H9 (cell line): ENCODE measurements at regions not wholly inside any gene's neighbourhood (a gene's known extent, or its start where the extent isn't known, plus 50 kb on each side); places are given as distances from the start of the nearest gene placed in this dataset.

Experiments
- DNase-seq: peaks from one replicate; pipeline ENCODE4 v3.0.0-alpha.2; 2017
- H2AFZ ChIP-seq: one replicate; pipeline ENCODE4 v1.6.1; 2013; ENCODE audit warnings: mild to moderate bottlenecking, low read length, control low read depth, moderate library complexity
- H2AK5ac ChIP-seq: 2 replicates; pipeline ENCODE4 v1.6.1; 2013; ENCODE audit warnings: low read length, control low read depth, mixed read lengths; ENCODE audit not compliant: insufficient read length
- H2BK120ac ChIP-seq: one replicate; pipeline ENCODE4 v1.6.1; 2013; ENCODE audit warnings: low read depth, mild to moderate bottlenecking, low read length, control low read depth, inconsistent platforms; ENCODE audit not compliant: poor library complexity, severe bottlenecking
- H2BK12ac ChIP-seq: 2 replicates; pipeline ENCODE4 v1.6.1; 2013; ENCODE audit warnings: low read length, control low read depth, mixed read lengths, low read depth; ENCODE audit not compliant: insufficient read length
- H2BK15ac ChIP-seq: 2 replicates; pipeline ENCODE4 v1.6.1; 2013; ENCODE audit warnings: low read depth, low read length, control low read depth
- H2BK20ac ChIP-seq: one replicate; pipeline ENCODE4 v1.6.1; 2013; ENCODE audit warnings: low read depth, mild to moderate bottlenecking, low read length, control low read depth, inconsistent platforms; ENCODE audit not compliant: poor library complexity, severe bottlenecking
- H2BK5ac ChIP-seq: 2 replicates; pipeline ENCODE4 v1.6.1; 2013; ENCODE audit warnings: low read length, control low read depth, mixed read lengths; ENCODE audit not compliant: insufficient read length
- H3K14ac ChIP-seq: 2 replicates; pipeline ENCODE4 v1.6.1; 2013; ENCODE audit warnings: low read length, control low read depth; ENCODE audit not compliant: insufficient read depth
- H3K18ac ChIP-seq: 2 replicates; pipeline ENCODE4 v1.6.1; 2013; ENCODE audit warnings: low read depth, mild to moderate bottlenecking, mixed read lengths, low read length, control low read depth; ENCODE audit not compliant: insufficient read length
- H3K23ac ChIP-seq: 2 replicates; pipeline ENCODE4 v1.6.1; 2013; ENCODE audit warnings: low read length, control low read depth, mixed read lengths, low read depth; ENCODE audit not compliant: insufficient read length
- H3K23me2 ChIP-seq: 2 replicates; pipeline ENCODE4 v1.6.1; 2013; ENCODE audit warnings: low read depth, mild to moderate bottlenecking, mixed read lengths, low read length, control low read depth; ENCODE audit not compliant: insufficient read length, poor library complexity, severe bottlenecking
- H3K27ac ChIP-seq: 2 replicates; pipeline ENCODE4 v1.5.1; 2013; ENCODE audit warnings: low read length, control low read depth, mixed read lengths, low read depth; ENCODE audit not compliant: insufficient read length
- H3K27me3 ChIP-seq: 2 replicates; pipeline ENCODE4 v1.6.1; 2013; ENCODE audit warnings: low read length, control low read depth, inconsistent platforms; ENCODE audit not compliant: insufficient read depth
- H3K4ac ChIP-seq: 2 replicates; pipeline ENCODE4 v1.6.1; 2013; ENCODE audit warnings: low read depth, mild to moderate bottlenecking, control low read depth, inconsistent platforms, low read length, moderate library complexity
- H3K4me1 ChIP-seq: 2 replicates; pipeline ENCODE4 v1.6.1; 2013; ENCODE audit warnings: low read length, control low read depth, inconsistent platforms; ENCODE audit not compliant: insufficient read depth
- H3K4me2 ChIP-seq: 2 replicates; pipeline ENCODE4 v1.6.1; 2013; ENCODE audit warnings: low read length, control low read depth, mixed read lengths; ENCODE audit not compliant: insufficient read length, insufficient read depth
- H3K56ac ChIP-seq: 2 replicates; pipeline ENCODE4 v1.6.1; 2013; ENCODE audit warnings: low read depth, mild to moderate bottlenecking, mixed read lengths, low read length, control low read depth; ENCODE audit not compliant: insufficient read length
- H3K79me1 ChIP-seq: 2 replicates; pipeline ENCODE4 v1.6.1; 2013; ENCODE audit warnings: low read depth, mild to moderate bottlenecking, moderate library complexity, low read length, control low read depth, inconsistent platforms; ENCODE audit not compliant: insufficient read depth, poor library complexity, severe bottlenecking
- H3K79me2 ChIP-seq: 2 replicates; pipeline ENCODE4 v1.6.1; 2013; ENCODE audit warnings: low read length, control low read depth, inconsistent platforms; ENCODE audit not compliant: insufficient read depth
- H3K9ac ChIP-seq: 2 replicates; pipeline ENCODE4 v1.6.1; 2013; ENCODE audit warnings: low read length, control low read depth, mixed read lengths; ENCODE audit not compliant: insufficient read length; ENCODE audit errors: extremely low read depth
- H3K9me3 ChIP-seq: one replicate; pipeline ENCODE4 v1.6.1; 2013; ENCODE audit warnings: low read depth, low read length, inconsistent platforms; ENCODE audit not compliant: control insufficient read depth
- H3T11ph ChIP-seq: one replicate; pipeline ENCODE4 v1.6.1; 2013; ENCODE audit warnings: mild to moderate bottlenecking, low read length, control low read depth, inconsistent platforms
- H4K20me1 ChIP-seq: one replicate; pipeline ENCODE4 v1.6.1; 2013; ENCODE audit not compliant: control insufficient read depth, insufficient read length, insufficient read depth
- H4K5ac ChIP-seq: 2 replicates; pipeline ENCODE4 v1.6.1; 2013; ENCODE audit warnings: low read depth, mild to moderate bottlenecking, mixed read lengths, low read length, control low read depth; ENCODE audit not compliant: insufficient read length
- H4K8ac ChIP-seq: replicated peaks from 2 replicates; pipeline ENCODE4 v1.6.1; 2013; ENCODE audit warnings: low read length, control low read depth, mixed read lengths, low read depth; ENCODE audit not compliant: insufficient read length
- H4K91ac ChIP-seq: 2 replicates; pipeline ENCODE4 v1.6.1; 2013; ENCODE audit warnings: low read depth, mild to moderate bottlenecking, moderate library complexity, mixed read lengths, low read length, control low read depth; ENCODE audit not compliant: insufficient read length
- H3K27ac Mint-ChIP-seq, 3 experiments: 2 replicates in 2 of 3; 3 replicates in 1 of 3; pipeline ENCODE4 v1.8.0; 2020 to 2021; ENCODE audit warnings: mixed read lengths in 3 of 3, mild to moderate bottlenecking in 1 of 3, moderate library complexity in 1 of 3
- H3K27me3 Mint-ChIP-seq: 2 replicates; pipeline ENCODE4 v1.8.0; 2021; ENCODE audit warnings: low read depth, mild to moderate bottlenecking, moderate library complexity, mixed read lengths
- H3K36me3 Mint-ChIP-seq, 3 experiments: 2 replicates in 2 of 3; 3 replicates in 1 of 3; pipeline ENCODE4 v1.8.0; 2020 to 2021; ENCODE audit warnings: low read depth in 3 of 3, mixed read lengths in 3 of 3; ENCODE audit not compliant: insufficient read depth in 1 of 3
- H3K4me1 Mint-ChIP-seq, 2 experiments: 2 replicates each; pipeline ENCODE4 v1.8.0; 2020; ENCODE audit warnings: mixed read lengths in 2 of 2
- H3K4me3 Mint-ChIP-seq, 2 experiments: 2 replicates in 1 of 2; 3 replicates in 1 of 2; pipeline ENCODE4 v1.8.0; 2020 to 2021; ENCODE audit warnings: mild to moderate bottlenecking in 2 of 2, mixed read lengths in 2 of 2, moderate library complexity in 1 of 2
- H3K9me3 Mint-ChIP-seq, 2 experiments: 2 replicates in 1 of 2; 3 replicates in 1 of 2; pipeline ENCODE4 v1.8.0; 2020; ENCODE audit warnings: mild to moderate bottlenecking in 2 of 2, mixed read lengths in 2 of 2, moderate library complexity in 1 of 2
- WGBS: extraction: QIAGEN DNeasy Blood & Tissue Kit; methylation state at CpG from one replicate; pipeline ENCODE4 v1.1.7; 2013; ENCODE audit warnings: missing lambda C conversion rate, low lambda C conversion rate, mixed read lengths; ENCODE audit not compliant: insufficient read length; ENCODE audit errors: extremely low coverage; 5-methylcytosine and 5-hydroxymethylcytosine counted together
- TF ChIP-seq, protein P1 (sequence below): fragments of 200-600 bp; sonication (generic); conservative IDR thresholded peaks from 3 replicates; pipeline ENCODE4 v1.8.0; 2021; ENCODE audit warnings: antibody characterized with exemption, mild to moderate bottlenecking

DNA sequence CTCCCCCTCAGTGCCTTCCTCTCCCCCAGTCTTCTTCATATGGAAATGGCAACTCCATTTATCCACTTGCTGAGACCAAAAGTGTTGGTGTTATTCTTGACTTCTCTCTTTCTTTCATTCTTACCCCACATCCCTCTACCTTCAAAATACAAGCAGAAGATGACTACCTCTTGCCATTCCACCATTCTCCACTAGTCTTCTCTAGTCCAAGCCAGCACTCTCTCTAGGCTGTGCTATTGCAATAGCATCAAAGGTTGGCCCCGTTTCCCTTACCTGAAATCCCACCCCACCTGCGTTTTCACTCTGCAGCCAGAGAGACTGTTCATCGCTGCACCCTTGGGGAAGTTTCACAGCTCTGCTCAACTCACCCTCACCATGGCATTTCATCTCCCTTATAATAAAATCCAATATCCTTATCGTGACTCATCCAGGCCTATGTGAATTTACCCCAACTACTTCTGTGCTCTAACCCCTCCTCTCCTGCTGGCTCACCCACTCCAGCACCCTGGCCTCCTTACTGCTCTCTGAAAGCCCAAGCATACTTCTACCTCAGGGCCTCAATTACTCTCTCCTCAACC, 109.1 kb downstream of the LSM5 start:
- WGBS = no CpG with 5 or more reads among the region's 4 CpGs
- Mint-ChIP-seq H3K27me3 (peaks cover 18% of the 10 kb centered on the region), H3K36me3 (no peaks in the 10 kb centered on the region), H3K4me1 (peaks cover 5 to 14% of the 10 kb centered on the region in 2 experiments), H3K4me3 (no peak overlapping the region), H3K27ac (no peak overlapping the region), H3K9me3 (no peaks in the 10 kb centered on the region)
- Histone ChIP-seq H3K79me2 (no peaks in the 10 kb centered on the region), H2AFZ (no peak overlapping the region), H3K23me2 (no peaks in the 10 kb centered on the region), H3K14ac (no peak overlapping the region), H4K8ac (no peak overlapping the region), H3T11ph (no peak overlapping the region), H3K4ac (no peak overlapping the region), H3K9me3 (no peaks in the 10 kb centered on the region), H3K9ac (no peak overlapping the region), H2AK5ac (no peak overlapping the region), H3K4me1 (no peaks in the 10 kb centered on the region), H2BK15ac (no peak overlapping the region), H3K23ac (no peak overlapping the region), H2BK120ac (no peak overlapping the region), H3K27ac (no peak overlapping the region), H3K18ac (no peak overlapping the region), H4K20me1 (no peaks in the 10 kb centered on the region), H4K91ac (no peak overlapping the region), H4K5ac (no peak overlapping the region), H2BK5ac (no peak overlapping the region), H3K79me1 (no peaks in the 10 kb centered on the region), H3K4me2 (no peak overlapping the region), H2BK12ac (no peak overlapping the region), H3K27me3 (no peaks in the 10 kb centered on the region), H2BK20ac (no peak overlapping the region), H3K56ac (no peak overlapping the region)
- DNase-seq = no peak
- TF ChIP-seq, protein P1, sequence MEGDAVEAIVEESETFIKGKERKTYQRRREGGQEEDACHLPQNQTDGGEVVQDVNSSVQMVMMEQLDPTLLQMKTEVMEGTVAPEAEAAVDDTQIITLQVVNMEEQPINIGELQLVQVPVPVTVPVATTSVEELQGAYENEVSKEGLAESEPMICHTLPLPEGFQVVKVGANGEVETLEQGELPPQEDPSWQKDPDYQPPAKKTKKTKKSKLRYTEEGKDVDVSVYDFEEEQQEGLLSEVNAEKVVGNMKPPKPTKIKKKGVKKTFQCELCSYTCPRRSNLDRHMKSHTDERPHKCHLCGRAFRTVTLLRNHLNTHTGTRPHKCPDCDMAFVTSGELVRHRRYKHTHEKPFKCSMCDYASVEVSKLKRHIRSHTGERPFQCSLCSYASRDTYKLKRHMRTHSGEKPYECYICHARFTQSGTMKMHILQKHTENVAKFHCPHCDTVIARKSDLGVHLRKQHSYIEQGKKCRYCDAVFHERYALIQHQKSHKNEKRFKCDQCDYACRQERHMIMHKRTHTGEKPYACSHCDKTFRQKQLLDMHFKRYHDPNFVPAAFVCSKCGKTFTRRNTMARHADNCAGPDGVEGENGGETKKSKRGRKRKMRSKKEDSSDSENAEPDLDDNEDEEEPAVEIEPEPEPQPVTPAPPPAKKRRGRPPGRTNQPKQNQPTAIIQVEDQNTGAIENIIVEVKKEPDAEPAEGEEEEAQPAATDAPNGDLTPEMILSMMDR = peak; percentile 43; the same call in 2 of the 3 replicates
